ENCODE measurements at regions not wholly inside any gene's neighbourhood (a gene's known extent, or its start where the extent isn't known, plus 50 kb on each side); places are given as distances from the start of the nearest gene placed in this dataset.

DNA sequence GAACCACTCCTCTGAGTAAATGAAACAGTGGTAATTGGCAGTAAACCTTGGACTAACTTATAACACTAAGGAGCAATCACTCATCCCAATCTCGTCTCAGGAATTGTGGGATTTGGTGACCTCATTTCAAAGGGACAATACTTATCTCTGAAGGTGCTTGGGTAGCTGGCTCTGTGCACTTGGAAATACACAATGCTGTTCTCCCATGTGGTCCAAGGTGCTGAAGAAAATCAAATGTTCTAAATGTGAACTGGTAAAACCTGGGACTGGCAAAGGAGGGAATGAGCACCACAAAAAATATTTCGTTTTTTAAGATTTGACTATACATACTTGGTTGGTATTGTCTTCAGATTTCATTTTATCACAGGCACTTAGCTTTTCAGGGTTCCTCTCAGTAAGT, 1193.0 kb downstream of the SORCS1 start:
- Histone ChIP-seq H3K36me3 (ENCODE audit: control insufficient read depth, insufficient read depth, low read length) (no peaks in the 10 kb centered on the region), H3K14ac (replicated peaks; ENCODE audit: low read depth, low read length) (no peak overlapping the region), H3K9me3 (ENCODE audit: control insufficient read depth, insufficient read depth, low read length) (no peaks in the 10 kb centered on the region), H2BK120ac (ENCODE audit: low read depth, low read length) (no peak overlapping the region), H3K79me1 (ENCODE audit: low read depth in 1 of 2, low read length in 2 of 2) (no peaks in the 10 kb centered on the region), H3K56ac (ENCODE audit: extremely low read depth, insufficient read depth, low read length) (no peak overlapping the region), H2BK20ac (ENCODE audit: low read depth, low read length) (no peak overlapping the region), H3K4me1 (ENCODE audit: control insufficient read depth, insufficient read depth, low read length) (no peaks in the 10 kb centered on the region), H3K27ac (ENCODE audit: insufficient read depth, low read length) (no peak overlapping the region), H2AFZ (replicated peaks; ENCODE audit: low read length, poor library complexity) (no peak overlapping the region), H4K91ac (ENCODE audit: insufficient read depth, low read depth, low read length) (no peak overlapping the region), H2BK15ac (ENCODE audit: low read depth, low read length) (no peak overlapping the region), H2AK9ac (replicated peaks; ENCODE audit: low read depth, low read length, poor library complexity) (no peak overlapping the region), H3K4ac (ENCODE audit: low read depth, low read length) (no peak overlapping the region), H3K18ac (ENCODE audit: low read depth, low read length) (no peak overlapping the region), H3K23ac (ENCODE audit: low read depth, low read length) (no peak overlapping the region), H3K9me1 (ENCODE audit: insufficient read depth, low read length) (no peaks in the 10 kb centered on the region), H3K9ac (ENCODE audit: low read depth, low read length) (no peak overlapping the region), H4K5ac (ENCODE audit: low read depth, low read length) (no peak overlapping the region), H2AK5ac (ENCODE audit: low read depth, low read length) (no peak overlapping the region), H4K20me1 (ENCODE audit: insufficient read depth, low read length) (no peaks in the 10 kb centered on the region), H4K8ac (ENCODE audit: low read depth in 2 of 2, low read length in 2 of 2) (no peak overlapping the region), H2BK5ac (ENCODE audit: low read depth, low read length, poor library complexity, severe bottlenecking) (no peak overlapping the region), H3K27me3 (ENCODE audit: control insufficient read depth, insufficient read depth, low read length) (no peaks in the 10 kb centered on the region), H3K4me2 (ENCODE audit: low read depth, low read length) (no peak overlapping the region), H3K4me3 (ENCODE audit: insufficient read depth, low read depth, low read length) (no peak overlapping the region)
- no peak for DNase-seq
- in situ Hi-C loops (cut with MboI; ENCODE audit: low sequenced_read_pairs) (no loop called here), intact Hi-C loops (cut with micrococcal nuclease) (no loop called here), dilution Hi-C loops (cut with HindIII; ENCODE audit: low sequenced_read_pairs, unreplicated experiment) (no loop called here)
- ATAC-seq (ENCODE audit: low read depth) = no peak
- no peak for TF ChIP-seq CEBPB (IDR thresholded peaks at IDR 0.05; ENCODE audit: low read depth, low read length)
- TF ChIP-seq RCOR1 (IDR thresholded peaks at IDR 0.05; ENCODE audit: insufficient replicate concordance, low read length) = no peak
- no peak for TF ChIP-seq RFX5 (IDR thresholded peaks at IDR 0.05; ENCODE audit: low read depth, low read length)
- TF ChIP-seq MXI1 (IDR thresholded peaks at IDR 0.05; ENCODE audit: borderline replicate concordance, low read depth, low read length) = no peak
- no peak for TF ChIP-seq FOS (IDR thresholded peaks at IDR 0.05; ENCODE audit: low read depth, low read length)
- no peak for TF ChIP-seq MAZ (IDR thresholded peaks at IDR 0.05; ENCODE audit: borderline replicate concordance, low read depth, low read length)
- no peak for TF ChIP-seq USF2 (IDR thresholded peaks at IDR 0.05; ENCODE audit: low read depth, low read length)
- no peak for TF ChIP-seq BHLHE40 (IDR thresholded peaks at IDR 0.05; ENCODE audit: low read depth, low read length)
- no peak for TF ChIP-seq NFE2L2 (IDR thresholded peaks at IDR 0.05; ENCODE audit: low read depth, low read length)
- no peak for TF ChIP-seq SMC3 (IDR thresholded peaks at IDR 0.05; ENCODE audit: low read depth, low read length)
- no peak for TF ChIP-seq CHD1 (IDR thresholded peaks at IDR 0.05; ENCODE audit: low read depth, low read length)
- TF ChIP-seq CTCF (conservative IDR thresholded peaks at IDR 0.05; ENCODE audit: low read depth, low read length) = no peak
- no peak for TF ChIP-seq MAFK (IDR thresholded peaks at IDR 0.05; ENCODE audit: low read depth, low read length)
- no peak for TF ChIP-seq RAD21 (IDR thresholded peaks at IDR 0.05; ENCODE audit: low read length)
- no peak for TF ChIP-seq POLR2A (IDR thresholded peaks at IDR 0.05; ENCODE audit: low read depth, low read length)
- TF ChIP-seq, protein P1, sequence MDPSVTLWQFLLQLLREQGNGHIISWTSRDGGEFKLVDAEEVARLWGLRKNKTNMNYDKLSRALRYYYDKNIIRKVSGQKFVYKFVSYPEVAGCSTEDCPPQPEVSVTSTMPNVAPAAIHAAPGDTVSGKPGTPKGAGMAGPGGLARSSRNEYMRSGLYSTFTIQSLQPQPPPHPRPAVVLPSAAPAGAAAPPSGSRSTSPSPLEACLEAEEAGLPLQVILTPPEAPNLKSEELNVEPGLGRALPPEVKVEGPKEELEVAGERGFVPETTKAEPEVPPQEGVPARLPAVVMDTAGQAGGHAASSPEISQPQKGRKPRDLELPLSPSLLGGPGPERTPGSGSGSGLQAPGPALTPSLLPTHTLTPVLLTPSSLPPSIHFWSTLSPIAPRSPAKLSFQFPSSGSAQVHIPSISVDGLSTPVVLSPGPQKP (IDR thresholded peaks at IDR 0.05; ENCODE audit: borderline replicate concordance, low read depth, low read length) = no peak
- WGBS, 2 experiments (ENCODE audit: extremely low coverage in 2 of 2, insufficient read length in 1 of 2) = no CpG with 5 or more reads among the region's 2 CpGs
- ChIA-PET CTCF (interaction anchor here (0.8 kb wide), 1 partner anchor 28 kb away, joined by 4 read pairs; no protein-coding TSS in a partner anchor), POLR2A (ENCODE audit: unreplicated experiment) (no interaction called here)
- no TSS peak for BruUV-seq (replicated peaks)
